ENCODE measurements at regions not wholly inside any gene's neighbourhood (a gene's known extent, or its start where the extent isn't known, plus 50 kb on each side); places are given as distances from the start of the nearest gene placed in this dataset.

- no peak overlapping the region for H2AFZ ChIP-seq (ENCODE audit: low read length)
- no peaks in the 10 kb centered on the region for H3K27me3 ChIP-seq (ENCODE audit: control insufficient read depth, insufficient read depth, low read length)
- no peak overlapping the region for H3K27ac ChIP-seq (ENCODE audit: insufficient read depth, low read length)
- DNase-seq (ENCODE audit: low read depth in 2 of 2) = no peak
- no peak for TF ChIP-seq EZH2 (IDR thresholded peaks at IDR 0.05; ENCODE audit: low read length, missing control alignments)
- no peaks in the 10 kb centered on the region for H4K20me1 ChIP-seq (ENCODE audit: control insufficient read depth, extremely low read depth, insufficient read depth, low read length)
- H3K9me3 ChIP-seq (ENCODE audit: control insufficient read depth, insufficient read depth, low read depth, low read length) = no peaks in the 10 kb centered on the region
- no peak overlapping the region for H3K4me3 ChIP-seq (replicated peaks in 1 of 4; ENCODE audit: control extremely low read depth in 1 of 4, insufficient read depth in 1 of 4, low read depth in 3 of 4, low read length in 4 of 4)
- no peaks in the 10 kb centered on the region for H3K79me2 ChIP-seq (ENCODE audit: control insufficient read depth, insufficient read depth, low read length)
- H3K4me1 ChIP-seq (ENCODE audit: control insufficient read depth, extremely low read depth, insufficient read depth, low read length) = no peaks in the 10 kb centered on the region
- H3K9ac ChIP-seq (ENCODE audit: insufficient read depth, low read length) = no peak overlapping the region
- H3K4me2 ChIP-seq (ENCODE audit: extremely low read depth, insufficient read depth, low read length) = no peak overlapping the region
- no peaks in the 10 kb centered on the region for H3K36me3 ChIP-seq (ENCODE audit: control insufficient read depth, insufficient read depth, low read length)
Measured at GRCh38 chr20:24253321-24253720, 216.1 kb upstream of the SYNDIG1 start.

- DNase-seq (ENCODE audit: low read depth in 2 of 2) = no peak
- no peak for TF ChIP-seq EZH2 (IDR thresholded peaks at IDR 0.05; ENCODE audit: low read length, missing control alignments)
- no peaks in the 10 kb centered on the region for H3K36me3 ChIP-seq (ENCODE audit: control insufficient read depth, insufficient read depth, low read length)
Measured at GRCh38 chr20:24245094-24245493, 224.3 kb upstream of the SYNDIG1 start.

GRCh38 chr20:24242763-24243162 is 226.7 kb upstream of the SYNDIG1 start:
- Histone ChIP-seq H3K9ac (ENCODE audit: insufficient read depth, low read length) (no peak overlapping the region), H3K79me2 (ENCODE audit: control insufficient read depth, insufficient read depth, low read length) (no peaks in the 10 kb centered on the region), H3K4me3 (replicated peaks in 1 of 4; ENCODE audit: control extremely low read depth in 1 of 4, insufficient read depth in 1 of 4, low read depth in 3 of 4, low read length in 4 of 4) (no peak overlapping the region), H3K4me2 (ENCODE audit: extremely low read depth, insufficient read depth, low read length) (no peak overlapping the region), H3K4me1 (ENCODE audit: control insufficient read depth, extremely low read depth, insufficient read depth, low read length) (no peaks in the 10 kb centered on the region), H3K27me3 (ENCODE audit: control insufficient read depth, insufficient read depth, low read length) (no peaks in the 10 kb centered on the region), H2AFZ (ENCODE audit: low read length) (no peak overlapping the region), H3K9me3 (ENCODE audit: control insufficient read depth, insufficient read depth, low read depth, low read length) (no peaks in the 10 kb centered on the region), H3K27ac (ENCODE audit: insufficient read depth, low read length) (no peak overlapping the region), H3K36me3 (ENCODE audit: control insufficient read depth, insufficient read depth, low read length) (no peaks in the 10 kb centered on the region), H4K20me1 (ENCODE audit: control insufficient read depth, extremely low read depth, insufficient read depth, low read length) (no peaks in the 10 kb centered on the region)
- DNase-seq (ENCODE audit: low read depth in 2 of 2) = no peak
- no peak for TF ChIP-seq EZH2 (IDR thresholded peaks at IDR 0.05; ENCODE audit: low read length, missing control alignments)
- TF ChIP-seq CTCF (conservative IDR thresholded peaks at IDR 0.05 in 1 of 2, IDR thresholded peaks at IDR 0.05 in 1 of 2; ENCODE audit: low read depth in 1 of 2, low read length in 2 of 2) = no peak

More at GRCh38 chr20:24245094-24245493, 224.3 kb upstream of the SYNDIG1 start:
- H2AFZ ChIP-seq (ENCODE audit: low read length) = no peak overlapping the region
- no peak overlapping the region for H3K4me3 ChIP-seq (replicated peaks in 1 of 4; ENCODE audit: control extremely low read depth in 1 of 4, insufficient read depth in 1 of 4, low read depth in 3 of 4, low read length in 4 of 4)
- no peak overlapping the region for H3K4me2 ChIP-seq (ENCODE audit: extremely low read depth, insufficient read depth, low read length)
- H3K27ac ChIP-seq (ENCODE audit: insufficient read depth, low read length) = no peak overlapping the region
- no peaks in the 10 kb centered on the region for H3K4me1 ChIP-seq (ENCODE audit: control insufficient read depth, extremely low read depth, insufficient read depth, low read length)
- H3K9me3 ChIP-seq (ENCODE audit: control insufficient read depth, insufficient read depth, low read depth, low read length) = no peaks in the 10 kb centered on the region
- no peaks in the 10 kb centered on the region for H3K79me2 ChIP-seq (ENCODE audit: control insufficient read depth, insufficient read depth, low read length)
- H4K20me1 ChIP-seq (ENCODE audit: control insufficient read depth, extremely low read depth, insufficient read depth, low read length) = no peaks in the 10 kb centered on the region
- no peaks in the 10 kb centered on the region for H3K27me3 ChIP-seq (ENCODE audit: control insufficient read depth, insufficient read depth, low read length)
- no peak overlapping the region for H3K9ac ChIP-seq (ENCODE audit: insufficient read depth, low read length)

- no peak overlapping the region for H3K9ac ChIP-seq (ENCODE audit: insufficient read depth, low read length)
- TF ChIP-seq EZH2 (IDR thresholded peaks at IDR 0.05; ENCODE audit: low read length, missing control alignments) (no peak), CTCF (conservative IDR thresholded peaks at IDR 0.05 in 1 of 2, IDR thresholded peaks at IDR 0.05 in 1 of 2; ENCODE audit: low read depth in 1 of 2, low read length in 2 of 2) (no peak)
- no peaks in the 10 kb centered on the region for H3K27me3 ChIP-seq (ENCODE audit: control insufficient read depth, insufficient read depth, low read length)
- H4K20me1 ChIP-seq (ENCODE audit: control insufficient read depth, extremely low read depth, insufficient read depth, low read length) = no peaks in the 10 kb centered on the region
- no peak overlapping the region for H3K27ac ChIP-seq (ENCODE audit: insufficient read depth, low read length)
- H3K4me3 ChIP-seq (replicated peaks in 1 of 4; ENCODE audit: control extremely low read depth in 1 of 4, insufficient read depth in 1 of 4, low read depth in 3 of 4, low read length in 4 of 4) = no peak overlapping the region
- no peaks in the 10 kb centered on the region for H3K36me3 ChIP-seq (ENCODE audit: control insufficient read depth, insufficient read depth, low read length)
- H3K4me2 ChIP-seq (ENCODE audit: extremely low read depth, insufficient read depth, low read length) = no peak overlapping the region
- no peaks in the 10 kb centered on the region for H3K79me2 ChIP-seq (ENCODE audit: control insufficient read depth, insufficient read depth, low read length)
- H3K9me3 ChIP-seq (ENCODE audit: control insufficient read depth, insufficient read depth, low read depth, low read length) = no peaks in the 10 kb centered on the region
- no peaks in the 10 kb centered on the region for H3K4me1 ChIP-seq (ENCODE audit: control insufficient read depth, extremely low read depth, insufficient read depth, low read length)
- DNase-seq (ENCODE audit: low read depth in 2 of 2) = no peak
- no peak overlapping the region for H2AFZ ChIP-seq (ENCODE audit: low read length)
Measured at GRCh38 chr20:24241466-24241865, 228.0 kb upstream of the SYNDIG1 start.
